GM21423 (cell line): ENCODE measurements at regions not wholly inside any gene's neighbourhood (a gene's known extent, or its start where the extent isn't known, plus 50 kb on each side); places are given as distances from the start of the nearest gene placed in this dataset.

Experiments
- ATAC-seq: cut with Tn5 transposase; IDR thresholded peaks from one replicate; pipeline ENCODE4 v1.9.1; 2021; ENCODE audit warnings: mild to moderate bottlenecking, moderate library complexity; ENCODE audit not compliant: unreplicated experiment

DNA sequence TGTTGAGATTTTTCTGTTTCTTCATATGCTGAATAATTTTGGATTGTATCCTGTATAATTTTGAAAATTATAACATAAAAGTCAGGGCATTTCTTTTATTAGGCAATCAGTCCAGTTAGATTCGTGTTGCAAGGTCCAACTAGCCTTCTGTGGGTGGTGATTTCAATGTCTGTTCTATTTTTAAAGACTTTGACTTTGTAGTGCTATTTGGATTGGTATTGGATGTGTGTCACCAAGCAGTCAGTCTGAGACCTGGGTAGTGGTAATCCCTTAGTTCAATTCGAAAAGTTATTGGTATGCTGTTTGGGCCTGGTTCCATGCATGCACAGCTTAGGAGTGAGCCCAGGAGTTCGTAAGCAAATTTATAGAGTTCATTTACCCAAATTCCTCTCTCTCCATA lies 82.2 kb downstream of the EPDR1 start:
- ATAC-seq: no peak

DNA sequence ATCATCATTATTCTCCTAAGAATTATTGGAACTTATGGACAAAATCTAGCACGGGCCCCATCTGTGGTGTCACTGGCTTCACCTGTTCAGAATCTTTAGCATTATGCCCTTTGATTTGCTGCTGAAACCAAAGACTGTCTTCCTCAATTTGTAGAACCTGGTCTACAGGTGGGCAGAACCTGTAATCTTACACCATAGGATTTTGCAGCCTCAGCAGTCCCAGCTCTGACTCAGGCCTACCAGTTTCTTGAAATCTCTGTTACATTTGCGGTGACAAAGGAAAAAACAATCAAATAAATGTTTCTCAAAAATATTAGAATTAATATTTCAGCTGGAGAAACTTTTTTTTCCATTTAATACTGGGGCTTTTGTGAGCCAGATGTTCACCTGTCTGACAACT lies 86.1 kb downstream of the EPDR1 start:
- ATAC-seq: no peak

DNA sequence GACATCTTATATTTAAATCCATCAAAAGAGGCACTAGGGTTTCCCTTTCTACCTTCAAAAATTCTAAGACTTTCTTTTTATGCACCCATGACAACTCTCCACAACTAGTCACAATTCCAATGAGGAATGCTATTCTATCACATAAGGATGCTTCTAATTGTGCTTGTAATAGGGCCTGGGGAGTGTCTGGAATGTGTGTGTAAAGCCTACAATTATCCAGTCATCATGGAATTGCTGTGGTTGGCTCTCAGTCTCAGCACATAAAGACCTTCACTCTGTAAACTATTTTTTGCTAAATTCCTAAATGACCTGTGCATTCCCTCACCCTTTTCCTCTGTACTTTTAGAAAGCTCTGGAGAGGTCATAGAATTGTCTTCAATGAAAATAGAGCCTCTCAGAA lies 86.7 kb downstream of the EPDR1 start:
- ATAC-seq: no peak

DNA sequence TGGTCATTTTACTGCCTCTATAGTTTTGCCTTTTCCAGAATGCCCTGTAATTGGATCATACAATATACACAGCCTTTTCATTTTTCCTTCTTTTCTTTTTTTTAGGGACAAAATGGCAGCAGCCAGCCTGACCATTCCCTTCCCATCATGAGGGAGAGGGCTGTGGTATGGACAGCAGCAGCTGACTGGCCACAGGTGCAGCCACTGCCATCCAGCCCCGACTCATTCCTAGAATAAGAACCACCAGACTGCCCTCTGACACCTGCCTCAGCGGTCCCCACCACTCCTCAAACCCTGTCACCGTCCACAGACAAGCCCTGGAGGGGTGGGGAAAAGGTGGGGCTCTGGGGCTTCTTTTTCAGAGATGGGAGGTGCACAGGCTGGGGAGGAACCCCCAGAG lies 92.8 kb downstream of the EPDR1 start:
- ATAC-seq: no peak

DNA sequence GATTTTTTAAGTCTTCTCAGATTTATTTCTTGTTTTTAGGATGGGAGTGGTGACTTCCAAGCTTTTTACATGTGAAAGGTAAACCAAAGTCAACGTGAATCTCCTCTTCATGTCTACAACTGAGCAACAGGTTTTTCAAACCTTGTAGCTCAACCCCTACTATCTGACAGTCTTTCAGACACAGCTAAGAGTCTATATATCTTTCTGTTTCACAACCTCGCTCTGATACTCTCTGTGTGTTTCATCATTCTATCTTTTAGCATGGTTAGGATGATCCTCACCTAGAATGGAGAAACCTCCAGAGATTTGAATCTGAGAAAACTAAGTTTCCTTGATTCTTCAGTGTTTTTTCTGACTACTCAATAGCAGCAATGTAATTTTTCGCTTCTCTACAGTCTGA lies 96.1 kb downstream of the EPDR1 start:
- no peak for ATAC-seq

DNA sequence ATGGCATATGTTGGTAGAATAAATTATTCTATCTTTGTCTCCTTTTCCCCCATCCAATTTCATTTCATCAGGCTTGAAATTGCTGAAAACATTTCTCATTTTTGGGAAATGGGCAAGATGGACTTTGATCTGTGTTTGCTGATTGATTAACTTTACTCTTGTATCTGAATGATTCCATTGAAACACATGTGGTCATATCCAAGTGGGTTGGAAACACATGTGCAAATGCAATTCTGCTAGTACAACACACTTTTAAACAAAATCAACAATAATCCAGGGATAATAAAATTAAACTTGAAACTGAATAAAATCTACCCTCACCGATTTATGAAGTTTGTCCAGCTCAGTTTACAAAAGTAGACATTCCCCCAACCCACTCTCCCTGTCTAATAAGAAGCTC lies 96.9 kb downstream of the EPDR1 start:
- no peak for ATAC-seq

DNA sequence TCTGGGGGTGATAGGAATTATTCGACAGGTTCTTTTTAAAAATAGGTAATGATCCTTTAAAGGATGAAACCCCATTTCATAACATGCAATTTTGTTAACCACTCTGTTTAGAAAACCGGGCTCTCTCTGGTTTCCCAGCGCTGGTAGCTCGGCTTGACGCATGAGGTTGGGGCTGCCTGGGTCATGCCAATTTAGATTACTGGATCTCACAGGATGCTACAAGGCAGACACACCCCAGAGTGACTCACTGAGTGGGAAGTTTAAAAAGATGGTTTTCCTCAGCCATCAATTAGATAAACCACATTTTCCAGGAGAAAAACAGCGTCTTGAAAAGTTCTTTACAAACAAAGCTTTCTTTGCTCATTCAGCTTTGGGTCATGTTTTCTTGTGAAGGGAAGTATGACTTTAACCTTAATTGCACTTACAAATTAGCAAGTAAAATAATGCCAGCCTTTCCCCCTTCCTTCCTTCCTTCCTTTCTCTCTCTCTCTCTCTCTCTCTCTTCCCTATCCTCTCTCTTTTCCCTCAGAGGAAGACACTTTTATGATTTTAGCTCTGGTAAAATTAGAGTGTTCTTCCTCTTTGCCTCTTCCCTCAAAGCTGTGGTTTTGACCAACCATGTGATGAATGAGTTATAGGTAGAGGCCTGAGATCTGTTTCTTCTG lies 99.8 kb downstream of the EPDR1 start:
- no peak for ATAC-seq

DNA sequence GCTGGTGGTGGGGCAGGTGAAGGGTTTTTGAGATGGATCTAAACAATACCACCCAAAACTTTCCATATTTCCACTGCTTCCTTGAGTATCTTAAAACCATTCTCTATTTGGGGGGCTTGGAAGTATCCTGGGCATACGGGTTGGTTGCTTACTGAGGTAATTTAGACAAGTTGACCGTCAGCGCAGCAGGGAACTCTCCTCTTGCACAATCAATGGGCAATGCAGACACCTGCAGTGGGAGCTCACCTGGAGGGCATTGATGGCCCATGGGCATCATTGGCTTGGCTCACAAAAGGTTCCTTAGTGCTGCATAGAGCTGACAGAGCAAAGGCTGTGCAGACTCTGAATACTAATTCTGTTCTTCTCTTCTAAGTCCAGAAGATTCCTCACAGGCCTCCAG lies 101.5 kb downstream of the EPDR1 start:
- no peak for ATAC-seq

DNA sequence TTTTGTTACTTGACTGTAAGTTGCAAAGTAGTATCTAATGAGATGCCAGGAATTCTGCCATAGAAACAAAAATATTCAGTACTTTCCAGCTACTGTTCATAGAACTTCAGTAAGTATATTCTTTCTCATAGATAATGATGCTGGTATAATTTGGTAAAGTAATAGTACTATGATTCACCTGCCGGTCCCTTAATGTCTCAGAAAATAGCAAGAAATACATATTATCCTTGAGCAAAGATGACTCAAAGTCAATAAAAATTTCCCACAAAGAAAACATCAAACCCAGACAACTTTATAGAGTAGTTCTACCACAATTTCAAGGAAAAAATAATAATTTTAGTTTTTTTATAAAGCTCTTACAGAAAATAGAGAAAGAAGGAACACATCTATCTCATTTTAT lies 105.4 kb downstream of the EPDR1 start:
- no peak for ATAC-seq

DNA sequence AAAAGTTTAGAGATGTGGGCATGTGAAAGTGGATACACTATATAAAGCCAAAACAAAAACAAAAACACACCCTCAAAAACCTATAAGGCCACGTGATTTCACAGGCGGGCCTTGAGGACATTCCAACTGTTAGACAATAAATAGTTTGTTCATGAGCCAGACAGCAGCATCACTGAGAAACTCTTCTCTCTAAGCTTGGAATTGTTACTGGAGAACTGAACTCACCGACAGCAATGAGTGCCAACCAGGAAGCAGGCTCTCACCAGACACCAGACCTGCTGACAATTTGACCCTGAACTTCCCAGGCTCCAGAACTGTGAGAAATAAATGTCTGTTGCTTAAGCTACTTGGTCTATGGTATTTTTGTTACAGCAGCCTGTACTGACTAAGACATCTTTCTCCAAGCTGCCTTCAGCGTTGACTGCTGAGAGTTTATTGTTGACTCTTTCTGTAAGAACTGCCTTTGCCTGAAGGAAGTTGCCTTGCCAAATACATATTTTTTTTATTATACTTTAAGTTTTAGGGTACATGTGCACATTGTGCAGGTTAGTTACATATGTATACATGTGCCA lies 107.5 kb downstream of the EPDR1 start:
- no peak for ATAC-seq

DNA sequence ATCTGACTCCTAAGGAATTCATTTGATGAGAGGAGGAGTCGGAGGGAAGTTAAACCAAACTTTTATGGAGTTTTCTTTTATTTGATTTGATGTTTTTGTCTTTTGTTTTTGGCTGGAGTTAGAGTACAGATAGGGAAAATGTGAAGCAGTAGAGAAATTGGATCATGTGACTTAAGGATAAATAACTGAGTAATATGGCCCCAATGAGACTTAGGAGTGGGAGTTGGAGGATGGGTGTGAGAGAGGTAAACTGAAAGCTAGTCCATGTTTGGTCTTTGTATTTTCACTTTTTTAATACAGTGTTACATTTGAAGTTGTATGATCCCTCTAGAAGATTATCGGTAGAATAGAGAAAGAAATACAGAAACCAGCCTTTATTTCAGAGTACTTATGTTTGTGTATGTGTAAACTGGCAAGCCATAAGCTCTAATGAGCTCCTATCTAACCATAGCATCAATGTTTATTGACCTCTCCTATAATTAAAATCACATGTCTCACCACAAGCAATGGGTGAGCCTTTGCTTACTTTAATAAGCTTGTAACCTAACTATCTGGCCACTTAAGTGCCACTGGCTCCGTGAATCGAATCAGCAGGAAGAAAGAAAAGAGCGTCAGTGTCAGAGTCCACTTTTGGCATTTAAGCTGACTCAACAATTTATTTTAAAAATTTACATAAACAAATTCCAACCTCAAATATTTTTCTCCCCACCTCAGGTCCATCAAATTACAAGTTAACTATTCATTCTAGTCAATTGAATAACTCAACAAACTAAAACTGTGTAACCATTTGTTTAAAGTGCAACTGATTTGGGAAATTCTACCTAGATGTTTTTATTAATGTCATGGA lies 113.8 kb downstream of the EPDR1 start:
- no peak for ATAC-seq

DNA sequence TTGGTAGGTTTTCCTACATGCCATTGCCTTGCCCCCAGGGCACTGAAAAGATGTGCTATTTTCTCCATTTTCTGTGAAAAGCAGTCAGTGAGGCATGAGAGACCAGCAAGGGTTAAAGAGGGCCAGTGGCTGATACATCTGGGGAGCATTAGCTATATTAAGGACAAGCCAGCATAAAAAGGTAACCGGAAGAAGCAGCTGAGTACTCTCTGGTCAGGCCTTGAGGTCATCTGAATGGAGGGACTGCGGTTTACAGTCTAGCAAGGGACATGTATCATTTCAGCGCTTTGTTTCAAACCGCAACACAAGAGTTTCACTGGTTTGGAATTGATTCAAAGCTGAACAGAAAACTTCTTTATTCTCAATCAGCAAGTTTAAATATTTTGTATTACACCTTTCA lies 120.4 kb downstream of the EPDR1 start:
- ATAC-seq: no peak

DNA sequence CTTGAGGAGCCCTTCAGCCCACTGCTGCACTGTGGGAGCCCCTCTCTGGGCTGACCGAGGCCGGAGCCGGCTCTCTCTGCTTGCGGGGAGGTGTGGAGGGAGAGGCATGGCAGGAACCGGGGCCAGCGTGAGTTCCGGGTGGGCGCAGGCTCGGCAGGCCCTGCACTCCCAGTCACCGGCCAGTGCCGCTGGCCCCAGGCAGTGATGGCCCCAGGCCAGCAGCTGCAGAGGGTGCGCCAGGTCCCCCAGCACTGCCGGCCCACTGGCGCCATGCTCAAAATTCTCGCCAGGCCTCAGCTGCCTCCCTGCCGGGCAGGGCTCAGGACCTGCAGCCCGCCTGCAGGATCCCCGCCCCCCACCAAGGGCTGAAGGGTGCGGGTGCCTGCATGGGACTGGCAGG lies 128.4 kb upstream of the STARD3NL start:
- no peak for ATAC-seq

DNA sequence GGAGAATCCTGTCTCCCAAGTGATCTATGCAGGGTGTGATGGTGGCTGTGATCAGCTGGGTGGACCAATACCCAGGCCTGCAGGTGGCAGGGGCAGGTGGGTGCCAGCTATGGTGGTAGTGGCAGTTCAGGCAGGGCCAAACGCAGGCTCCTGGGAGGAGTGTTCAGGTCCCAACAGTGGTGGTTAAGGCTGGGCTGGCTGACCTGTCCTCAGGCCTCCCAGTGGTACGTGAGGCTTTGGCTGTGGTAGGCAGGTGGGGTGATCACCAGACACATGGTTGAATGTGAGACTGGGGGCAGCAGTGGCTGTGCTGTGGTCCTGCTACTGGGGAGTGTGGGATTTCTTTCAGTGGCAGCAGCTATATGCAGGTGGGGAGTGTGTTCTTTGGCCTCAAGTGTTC lies 126.7 kb upstream of the STARD3NL start:
- ATAC-seq: no peak

DNA sequence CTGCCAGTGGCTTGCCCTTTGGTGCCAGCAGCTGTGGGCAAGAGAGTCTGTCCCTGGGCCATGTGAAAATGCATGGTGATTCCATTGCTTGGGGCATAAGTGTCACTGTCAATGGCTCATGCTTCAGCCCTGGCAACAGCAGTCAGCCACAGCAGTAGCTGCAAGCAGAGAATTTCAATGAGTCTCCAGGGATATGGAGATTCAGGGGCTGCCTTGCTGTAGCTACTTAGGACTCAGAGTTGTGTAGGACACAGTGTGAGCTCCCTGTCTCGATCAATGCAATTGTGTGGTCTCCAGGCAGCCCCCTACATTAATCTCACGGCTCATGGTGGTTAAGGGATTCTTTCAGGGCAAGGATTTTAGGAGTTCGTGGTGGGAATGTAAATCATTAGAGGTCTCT lies 126.3 kb upstream of the STARD3NL start:
- no peak for ATAC-seq

DNA sequence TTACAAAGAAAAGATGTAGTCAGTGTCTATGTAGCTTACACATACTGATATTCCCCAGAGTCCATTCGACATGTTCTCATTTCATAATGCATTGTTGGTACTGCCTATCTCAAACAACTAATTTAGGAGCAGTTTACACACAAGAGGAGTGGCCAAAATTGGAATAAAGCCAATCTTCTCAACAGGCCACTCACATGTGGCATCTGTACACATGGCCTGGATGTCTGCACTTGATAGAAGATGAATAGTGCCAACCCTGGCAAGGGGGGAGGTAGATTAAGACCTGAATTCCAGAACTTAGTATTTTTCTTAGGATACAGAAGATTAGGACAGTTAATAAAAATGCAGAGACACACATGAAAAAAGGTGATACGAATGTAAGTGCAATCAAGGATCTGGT lies 125.3 kb upstream of the STARD3NL start:
- ATAC-seq: no peak

DNA sequence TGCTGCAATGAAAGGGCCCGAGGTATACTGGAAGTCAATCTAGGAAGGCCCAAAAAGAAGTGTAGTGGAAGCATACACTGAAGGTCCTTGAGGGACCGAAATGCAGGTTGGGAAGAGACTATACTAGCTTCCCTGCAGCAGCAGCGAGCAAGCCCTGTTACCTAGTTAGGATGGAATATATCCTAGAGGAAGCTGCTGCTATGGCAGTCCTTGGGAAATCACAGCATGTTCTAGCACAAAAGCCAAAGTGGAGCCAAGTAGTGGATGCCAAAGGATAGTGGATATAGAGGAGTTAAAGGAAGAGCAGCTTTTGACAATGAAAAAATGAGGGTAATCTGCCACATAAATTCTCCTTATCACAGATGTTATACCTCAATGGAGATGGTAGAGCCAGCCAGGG lies 123.8 kb upstream of the STARD3NL start:
- ATAC-seq: no peak

DNA sequence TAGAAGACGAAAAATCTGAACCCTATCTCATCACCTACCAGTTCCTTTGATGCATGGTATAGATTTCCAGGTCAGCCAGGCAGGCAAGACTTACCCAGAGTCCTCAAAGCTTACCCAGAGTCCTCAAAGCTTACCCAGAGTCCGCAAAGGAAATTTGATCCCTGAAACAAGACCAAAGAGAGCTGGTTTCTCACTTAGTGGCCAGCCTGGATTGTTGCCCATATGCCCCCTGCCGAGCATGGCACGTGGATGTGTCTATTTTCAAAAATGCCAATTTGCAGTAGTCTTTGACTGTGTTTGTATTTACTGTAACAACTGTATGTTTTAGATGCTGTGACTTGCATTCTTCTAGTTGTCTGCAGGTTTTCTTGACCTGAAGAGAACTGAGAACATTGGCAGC lies 120.2 kb upstream of the STARD3NL start:
- no peak for ATAC-seq

DNA sequence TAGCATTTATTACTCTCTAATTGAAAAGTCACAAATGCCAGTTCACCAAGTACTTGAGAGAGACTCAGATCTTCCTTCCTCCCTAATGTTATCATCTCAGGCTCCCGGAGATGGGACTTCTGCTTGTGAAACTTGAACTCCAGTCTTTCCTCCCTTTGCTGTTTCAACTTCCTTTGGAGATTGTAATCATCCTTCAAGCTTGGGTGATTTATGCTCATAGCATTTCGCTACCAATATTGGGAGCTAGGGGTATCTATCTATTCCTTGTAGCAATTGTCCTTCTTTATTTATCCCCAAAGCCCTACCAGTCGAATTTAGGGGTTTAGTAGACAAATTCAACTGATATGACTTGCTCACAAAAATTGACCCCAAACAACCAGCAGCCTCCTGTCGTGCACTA lies 117.9 kb upstream of the STARD3NL start:
- ATAC-seq: no peak

DNA sequence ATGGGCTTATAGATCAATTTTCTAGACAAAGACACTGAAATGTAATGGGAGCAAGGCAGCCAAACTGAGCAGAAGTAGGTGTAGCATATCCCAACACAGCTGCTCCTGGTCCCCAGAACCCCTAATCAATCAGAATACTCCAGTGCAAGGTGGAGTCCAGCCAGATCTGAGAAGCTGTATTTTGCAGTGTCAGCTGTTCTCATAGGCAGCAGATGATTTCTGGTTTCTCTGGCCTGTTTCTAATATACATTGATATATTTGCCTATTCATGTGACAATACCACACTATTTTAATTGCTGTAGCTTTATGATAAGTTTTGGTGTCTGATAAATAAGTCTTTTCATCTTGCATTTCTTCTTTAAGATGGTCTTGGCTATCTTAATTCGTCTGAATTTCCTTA lies 117.4 kb upstream of the STARD3NL start:
- no peak for ATAC-seq

DNA sequence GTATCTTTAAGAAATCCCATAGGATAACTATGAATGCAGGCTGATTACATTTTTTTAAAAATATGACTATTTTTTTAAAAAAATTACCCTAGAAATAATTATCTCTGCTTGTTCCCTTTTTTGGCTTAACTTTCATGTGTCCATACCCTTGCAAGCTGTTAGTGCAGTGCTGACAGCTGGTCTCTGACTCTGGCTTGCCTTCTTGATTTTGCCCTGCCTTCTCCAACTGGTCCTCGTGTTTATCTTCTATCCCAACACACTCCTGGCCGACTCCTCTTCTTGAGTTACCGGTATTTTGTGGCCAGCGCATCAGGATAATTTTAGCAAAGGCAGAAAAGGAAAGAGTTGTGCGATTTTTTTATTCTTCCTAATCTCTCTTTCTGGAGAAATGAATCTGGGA lies 111.7 kb upstream of the STARD3NL start:
- ATAC-seq: no peak

DNA sequence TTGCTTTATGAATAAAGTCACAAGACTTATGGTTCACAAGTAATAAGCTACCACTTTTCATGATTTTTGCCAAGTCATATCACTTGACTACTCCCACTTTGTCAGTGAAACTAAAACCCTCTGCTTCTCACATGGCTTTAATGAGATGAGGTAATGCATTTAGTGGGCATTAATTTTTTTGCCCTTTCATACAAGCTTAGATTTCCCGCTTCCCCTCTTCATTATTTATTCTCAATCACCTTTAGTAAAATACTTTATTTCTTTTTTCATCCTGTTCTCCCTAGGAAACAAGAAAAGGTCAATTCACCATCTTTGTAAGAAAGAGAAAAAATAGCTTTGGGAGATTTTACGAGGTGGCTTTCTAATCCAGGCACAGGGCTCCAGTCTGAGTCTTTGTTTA lies 109.6 kb upstream of the STARD3NL start:
- no peak for ATAC-seq
